H1 (cell line): ENCODE measurements at regions not wholly inside any gene's neighbourhood (a gene's known extent, or its start where the extent isn't known, plus 50 kb on each side); places are given as distances from the start of the nearest gene placed in this dataset.

ENCODE experiments used
- CTCF ChIA-PET: fragments of 300-600 bp; sonication (Branson Sonifier 250); formaldehyde crosslinking; loops from one replicate; lab custom pipeline; 2021; ENCODE audit not compliant: partially characterized antibody; lab: Charles Lee
- POLR2A ChIA-PET: fragments of 300-600 bp; sonication (Branson Sonifier 250); formaldehyde crosslinking; loops from one replicate; lab custom pipeline; 2021; ENCODE audit warnings: inconsistent platforms; ENCODE audit not compliant: partially characterized antibody; lab: Charles Lee
- DNase-seq, 2 experiments: peaks; one replicate each; pipeline versions ENCODE4 v3.0.0 to v3.0.0-alpha.2; 2010 to 2022; ENCODE audit warnings: low spot score in 2 of 2, low read depth in 1 of 2, mixed read lengths in 1 of 2
- FAIRE-seq: peaks from 2 replicates; lab custom pipeline; 2011; peaks lifted over from hg19 to GRCh38; lab: Jason Lieb, UNC
- H2AFZ ChIP-seq: 2 replicates; pipeline ENCODE4 v1.8.1; 2012; ENCODE audit warnings: low read length, inconsistent platforms
- H2AK5ac ChIP-seq: 2 replicates; pipeline ENCODE4 v1.6.1; 2013; ENCODE audit warnings: low read depth, low read length
- H2BK120ac ChIP-seq: replicated peaks from 2 replicates; pipeline ENCODE3; 2013; ENCODE audit warnings: low read depth, low read length, inconsistent platforms
- H2BK12ac ChIP-seq: 2 replicates; pipeline ENCODE4 v1.6.1; 2013; ENCODE audit warnings: low read depth, low read length
- H2BK15ac ChIP-seq: 2 replicates; pipeline ENCODE4 v1.6.1; 2013; ENCODE audit warnings: low read length
- H2BK20ac ChIP-seq: 2 replicates; pipeline ENCODE4 v1.6.1; 2013; ENCODE audit warnings: low read length
- H2BK5ac ChIP-seq: 2 replicates; pipeline ENCODE4 v1.6.1; 2013; ENCODE audit warnings: low read depth, low read length
- H3K14ac ChIP-seq: 2 replicates; pipeline ENCODE4 v1.6.1; 2013; ENCODE audit warnings: inconsistent platforms; ENCODE audit not compliant: insufficient read length
- H3K18ac ChIP-seq: 2 replicates; pipeline ENCODE4 v1.6.1; 2013; ENCODE audit warnings: low read length; ENCODE audit errors: extremely low read depth
- H3K23ac ChIP-seq: 2 replicates; pipeline ENCODE4 v1.6.1; 2013; ENCODE audit warnings: inconsistent platforms; ENCODE audit not compliant: insufficient read length
- H3K23me2 ChIP-seq: 2 replicates; pipeline ENCODE4 v1.6.1; 2013; ENCODE audit warnings: low read depth, low read length
- H3K27ac ChIP-seq: 2 replicates; pipeline ENCODE4 v1.6.1; 2011; ENCODE audit warnings: low read depth, low read length, inconsistent platforms
- H3K27me3 ChIP-seq, 4 experiments: replicated peaks in 1 of 4; 1 replicate in 1 of 4; 2 replicates in 3 of 4; pipeline versions ENCODE4 v1.6.1 to v1.8.1; 2011 to 2013; ENCODE audit warnings: low read length in 3 of 4, mild to moderate bottlenecking in 3 of 4, inconsistent platforms in 2 of 4, mixed read lengths in 2 of 4, moderate library complexity in 1 of 4; ENCODE audit not compliant: control insufficient read depth in 3 of 4, insufficient read depth in 3 of 4; ENCODE audit errors: extremely low read depth in 1 of 4
- H3K36me3 ChIP-seq, 4 experiments: 2 replicates each; pipeline versions ENCODE4 v1.6.1 to v1.8.1; 2011 to 2013; ENCODE audit warnings: mild to moderate bottlenecking in 4 of 4, low read length in 3 of 4, moderate library complexity in 2 of 4, control low read depth in 1 of 4, inconsistent platforms in 1 of 4; ENCODE audit not compliant: insufficient read depth in 4 of 4, control insufficient read depth in 2 of 4
- H3K4ac ChIP-seq: replicated peaks from 2 replicates; pipeline ENCODE3; 2013; ENCODE audit warnings: low read length, low read depth, mixed read lengths, inconsistent platforms; ENCODE audit not compliant: insufficient read length
- H3K4me1 ChIP-seq, 4 experiments: replicated peaks in 1 of 4; 1 replicate in 1 of 4; 2 replicates in 3 of 4; pipeline versions ENCODE4 v1.6.1 to v1.8.1; 2011 to 2013; ENCODE audit warnings: low read length in 3 of 4, inconsistent platforms in 2 of 4, mixed read lengths in 1 of 4; ENCODE audit not compliant: insufficient read depth in 4 of 4, control insufficient read depth in 3 of 4
- H3K4me2 ChIP-seq, 2 experiments: 2 replicates each; pipeline versions ENCODE4 v1.6.1 to v1.8.1; 2011 to 2013; ENCODE audit warnings: low read depth in 2 of 2, low read length in 2 of 2, control low read depth in 1 of 2, inconsistent platforms in 1 of 2, mild to moderate bottlenecking in 1 of 2; ENCODE audit not compliant: insufficient read depth in 1 of 2
- H3K4me3 ChIP-seq, 4 experiments: fragments of 200-600, 300-600 bp in 1 of 4; sonication (generic), shearing (Covaris generic), sonication (Bioruptor Twin) in 1 of 4; 2 replicates each; pipeline versions ENCODE4 v1.5.1 to v1.8.1; 2011 to 2016; ENCODE audit warnings: low read length in 4 of 4, low read depth in 3 of 4, control low read depth in 2 of 4, inconsistent platforms in 2 of 4, mild to moderate bottlenecking in 2 of 4, mixed read lengths in 1 of 4, moderate library complexity in 1 of 4; ENCODE audit not compliant: insufficient read depth in 2 of 4; ENCODE audit errors: extremely low read depth in 1 of 4
- H3K56ac ChIP-seq: replicated peaks from 2 replicates; pipeline ENCODE3; 2013; ENCODE audit warnings: low read depth, mild to moderate bottlenecking, mixed read lengths, low read length, inconsistent platforms; ENCODE audit not compliant: insufficient read length
- H3K79me1 ChIP-seq: 2 replicates; pipeline ENCODE4 v1.6.1; 2013; ENCODE audit warnings: low read depth, low read length, control low read depth
- H3K79me2 ChIP-seq, 2 experiments: 2 replicates each; pipeline versions ENCODE4 v1.6.1 to v1.8.1; 2012 to 2013; ENCODE audit warnings: low read length in 2 of 2, mild to moderate bottlenecking in 2 of 2, inconsistent platforms in 1 of 2; ENCODE audit not compliant: insufficient read depth in 2 of 2, control insufficient read depth in 1 of 2
- H3K9ac ChIP-seq, 4 experiments: replicated peaks in 1 of 4; 1 replicate in 1 of 4; 2 replicates in 3 of 4; pipeline versions ENCODE4 v1.6.1 to v1.8.1; 2011 to 2013; ENCODE audit warnings: low read depth in 3 of 4, low read length in 3 of 4, control low read depth in 2 of 4, mild to moderate bottlenecking in 2 of 4, moderate library complexity in 2 of 4, inconsistent platforms in 1 of 4; ENCODE audit errors: extremely low read depth in 1 of 4
- H3K9me3 ChIP-seq, 2 experiments: 2 replicates each; pipeline versions ENCODE4 v1.6.1 to v1.8.1; 2012 to 2013; ENCODE audit warnings: mild to moderate bottlenecking in 2 of 2, moderate library complexity in 2 of 2, control low read depth in 1 of 2, inconsistent platforms in 1 of 2, low read depth in 1 of 2, low read length in 1 of 2, mixed read lengths in 1 of 2; ENCODE audit not compliant: insufficient read depth in 2 of 2
- H4K20me1 ChIP-seq, 2 experiments: replicated peaks in 1 of 2; 2 replicates each; pipeline versions ENCODE3 to v1.8.1; 2011 to 2013; ENCODE audit warnings: inconsistent platforms in 2 of 2, low read length in 2 of 2, mild to moderate bottlenecking in 1 of 2; ENCODE audit not compliant: insufficient read depth in 2 of 2, control insufficient read depth in 1 of 2
- H4K5ac ChIP-seq: 2 replicates; pipeline ENCODE4 v1.6.1; 2013; ENCODE audit warnings: low read length, low read depth, mixed read lengths, inconsistent platforms; ENCODE audit not compliant: insufficient read length
- H4K8ac ChIP-seq: 2 replicates; pipeline ENCODE4 v1.8.0; 2013; ENCODE audit warnings: mild to moderate bottlenecking, moderate library complexity, low read length, inconsistent platforms; ENCODE audit not compliant: insufficient read depth; ENCODE audit errors: extremely low read depth
- H4K91ac ChIP-seq: replicated peaks from 2 replicates; pipeline ENCODE3; 2013; ENCODE audit warnings: low read length, mixed read lengths, inconsistent platforms; ENCODE audit not compliant: insufficient read length
- TBP ChIP-seq: IDR thresholded peaks from 2 replicates; pipeline ENCODE4 v1.6.1; 2011; ENCODE audit warnings: low read depth, low read length, improper control_type of control experiment
- WGBS, 2 experiments: shearing (Covaris generic) in 1 of 2; methylation state at CpG; one replicate each; pipeline versions ENCODE4 v1.1.6 to v1.1.7; 2013 to 2015; ENCODE audit warnings: low lambda C conversion rate in 2 of 2, mixed read lengths in 2 of 2, inconsistent platforms in 1 of 2, low coverage in 1 of 2, missing lambda C conversion rate in 1 of 2; ENCODE audit not compliant: insufficient replicate concordance in 2 of 2, insufficient coverage in 1 of 2, insufficient read length in 1 of 2; ENCODE audit errors: extremely low coverage in 1 of 2, missing lambda C conversion rate in 1 of 2; 5-methylcytosine and 5-hydroxymethylcytosine counted together

DNA sequence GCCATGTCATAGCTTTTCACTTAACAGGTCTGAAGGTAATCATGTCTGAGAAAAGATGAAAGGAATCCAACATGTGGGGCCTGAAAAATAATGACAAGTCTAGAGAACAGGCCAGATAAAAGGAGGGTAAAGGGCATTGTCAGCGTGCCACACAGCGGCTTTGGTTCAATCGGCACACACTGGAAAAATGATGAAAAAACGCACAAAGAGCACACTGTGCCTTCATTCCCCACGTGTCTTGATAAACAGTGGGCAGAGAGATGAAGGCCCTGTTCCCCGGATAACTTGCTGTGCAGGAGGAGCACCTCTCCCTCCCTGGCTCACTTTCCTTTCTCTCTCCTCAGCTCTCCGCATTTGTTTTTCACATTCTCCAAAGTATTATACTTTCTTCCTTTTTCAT, 766.3 kb downstream of the TDRD15 start:
- H2BK15ac ChIP-seq = no peak overlapping the region
- H3K4me3 ChIP-seq = no peak overlapping the region
- no peak overlapping the region for H3K23ac ChIP-seq
- no peaks in the 10 kb centered on the region for H3K23me2 ChIP-seq
- H2AK5ac ChIP-seq = no peak overlapping the region
- FAIRE-seq (no peak), DNase-seq (no peak)
- H4K20me1 ChIP-seq = no peaks in the 10 kb centered on the region
- ChIA-PET CTCF (interaction anchor here (1.8 kb wide), 1 partner anchor 295 kb away, joined by 4 read pairs; no protein-coding TSS in a partner anchor), POLR2A (no interaction called here)
- H3K4me2 ChIP-seq = no peak overlapping the region
- no peak overlapping the region for H2BK12ac ChIP-seq
- no peak for TF ChIP-seq TBP
- H4K8ac ChIP-seq = no peak overlapping the region
- peak overlapping the region; percentile 59; the same call in 1 of the 2 replicates for H2AFZ ChIP-seq
- no peak overlapping the region for H3K14ac ChIP-seq
- no peak overlapping the region for H2BK20ac ChIP-seq
- WGBS, 2 experiments = 95% methylated on average over 6 of the region's 7 CpGs; no CpG with 5 or more reads in 1 of the 2 experiments
- H4K5ac ChIP-seq = no peak overlapping the region
- H3K9me3 ChIP-seq = no peaks in the 10 kb centered on the region
- H3K27me3 ChIP-seq = no peaks in the 10 kb centered on the region
- H3K4ac ChIP-seq = no peak overlapping the region
- H4K91ac ChIP-seq = no peak overlapping the region
- H3K79me2 ChIP-seq = no peaks in the 10 kb centered on the region
- no peak overlapping the region for H3K9ac ChIP-seq
- H2BK5ac ChIP-seq = no peak overlapping the region
- H3K36me3 ChIP-seq = no peaks in the 10 kb centered on the region
- H3K56ac ChIP-seq = no peak overlapping the region
- H3K18ac ChIP-seq = no peak overlapping the region
- H3K79me1 ChIP-seq = no peaks in the 10 kb centered on the region
- H2BK120ac ChIP-seq = no peak overlapping the region
- no peak overlapping the region for H3K27ac ChIP-seq
- H3K4me1 ChIP-seq = no peaks in the 10 kb centered on the region
